ENCODE measurements at regions not wholly inside any gene's neighbourhood (a gene's known extent, or its start where the extent isn't known, plus 50 kb on each side); places are given as distances from the start of the nearest gene placed in this dataset.

- TF ChIP-seq CTCF (IDR thresholded peaks at IDR 0.05) = no peak
- TF ChIP-seq POLR2AphosphoS5 (IDR thresholded peaks at IDR 0.05) = no peak
- TF ChIP-seq POLR2A (IDR thresholded peaks at IDR 0.05) = no peak
Measured at GRCh38 chr12:114917953-114918352, 234.0 kb upstream of the TBX3 start.
